IMR-90 (cell line): ENCODE measurements at regions not wholly inside any gene's neighbourhood (a gene's known extent, or its start where the extent isn't known, plus 50 kb on each side); places are given as distances from the start of the nearest gene placed in this dataset.

Experiments used
- ATAC-seq: fragments of 200-7000 bp; cut with Tn5 transposase; 2 replicates; pipeline ENCODE4 v1.9.1; 2020; ENCODE audit warnings: low read depth, mild to moderate bottlenecking, moderate library complexity
- BruUV-seq: library from RNA; stranded (reverse); fragments of 400-500 nt; replicated peaks from 2 replicates; lab custom pipeline; 2021; lab: Mats Ljungman, UMichigan
- CTCF ChIA-PET: fragments of 300-600 bp; formaldehyde crosslinking; extraction: SDS; loops from one replicate; lab custom pipeline; 2021; ENCODE audit warnings: antibody characterized with exemption; lab: Yijun Ruan, JAX
- POLR2A ChIA-PET: fragments of 300-600 bp; sonication (Branson Sonifier 250); formaldehyde crosslinking; loops from one replicate; lab custom pipeline; 2022; ENCODE audit warnings: antibody characterized with exemption; ENCODE audit not compliant: unreplicated experiment; lab: Charles Lee
- DNase-seq: peaks from one replicate; pipeline ENCODE4 v3.0.0; 2013
- H2AFZ ChIP-seq: replicated peaks from 2 replicates; pipeline ENCODE3; 2013; ENCODE audit warnings: low read length, mild to moderate bottlenecking; ENCODE audit not compliant: poor library complexity
- H2AK5ac ChIP-seq: 2 replicates; pipeline ENCODE4 v1.6.1; 2013; ENCODE audit warnings: low read depth, low read length, inconsistent platforms
- H2AK9ac ChIP-seq: replicated peaks from 2 replicates; pipeline ENCODE3; 2013; ENCODE audit warnings: mild to moderate bottlenecking, low read depth, low read length, moderate library complexity; ENCODE audit not compliant: poor library complexity
- H2BK120ac ChIP-seq: 2 replicates; pipeline ENCODE4 v1.6.1; 2013; ENCODE audit warnings: low read depth, low read length, inconsistent platforms
- H2BK15ac ChIP-seq: 3 replicates; pipeline ENCODE4 v1.6.1; 2013; ENCODE audit warnings: low read depth, low read length, inconsistent platforms
- H2BK20ac ChIP-seq: 2 replicates; pipeline ENCODE4 v1.6.1; 2013; ENCODE audit warnings: low read depth, mild to moderate bottlenecking, inconsistent platforms, low read length, moderate library complexity
- H2BK5ac ChIP-seq: 2 replicates; pipeline ENCODE4 v1.6.1; 2013; ENCODE audit warnings: mild to moderate bottlenecking, low read depth, low read length, inconsistent platforms; ENCODE audit not compliant: poor library complexity, severe bottlenecking
- H3K14ac ChIP-seq: replicated peaks from 2 replicates; pipeline ENCODE4 v1.6.1; 2013; ENCODE audit warnings: low read depth, low read length, inconsistent platforms
- H3K18ac ChIP-seq: 2 replicates; pipeline ENCODE4 v1.6.1; 2013; ENCODE audit warnings: low read depth, low read length, control low read depth
- H3K23ac ChIP-seq: 2 replicates; pipeline ENCODE4 v1.6.1; 2013; ENCODE audit warnings: low read depth, low read length, inconsistent platforms
- H3K27ac ChIP-seq: 2 replicates; pipeline ENCODE4 v1.5.1; 2013; ENCODE audit warnings: mild to moderate bottlenecking, control low read depth, low read length; ENCODE audit not compliant: insufficient read depth
- H3K27me3 ChIP-seq: 2 replicates; pipeline ENCODE4 v1.6.1; 2013; ENCODE audit warnings: low read length; ENCODE audit not compliant: control insufficient read depth, insufficient read depth
- H3K36me3 ChIP-seq: 2 replicates; pipeline ENCODE4 v1.6.1; 2013; ENCODE audit warnings: low read length, mixed read lengths; ENCODE audit not compliant: control insufficient read depth, insufficient read depth
- H3K4ac ChIP-seq: 2 replicates; pipeline ENCODE4 v1.6.1; 2013; ENCODE audit warnings: low read depth, low read length, inconsistent platforms
- H3K4me1 ChIP-seq: 2 replicates; pipeline ENCODE4 v1.6.1; 2013; ENCODE audit warnings: low read length, mixed read lengths; ENCODE audit not compliant: control insufficient read depth, insufficient read depth
- H3K4me2 ChIP-seq: 2 replicates; pipeline ENCODE4 v1.6.1; 2013; ENCODE audit warnings: low read depth, mild to moderate bottlenecking, control low read depth, low read length, moderate library complexity
- H3K4me3 ChIP-seq: 2 replicates; pipeline ENCODE4 v1.5.1; 2013; ENCODE audit warnings: low read depth, mild to moderate bottlenecking, control low read depth, low read length, moderate library complexity; ENCODE audit not compliant: insufficient read depth
- H3K56ac ChIP-seq: 2 replicates; pipeline ENCODE4 v1.6.1; 2013; ENCODE audit warnings: low read length, inconsistent platforms; ENCODE audit not compliant: insufficient read depth; ENCODE audit errors: extremely low read depth
- H3K79me1 ChIP-seq, 2 experiments: 2 replicates each; pipeline ENCODE4 v1.6.1; 2013; ENCODE audit warnings: low read length in 2 of 2, inconsistent platforms in 1 of 2, low read depth in 1 of 2
- H3K9ac ChIP-seq: 2 replicates; pipeline ENCODE4 v1.6.1; 2013; ENCODE audit warnings: low read depth, low read length, control low read depth
- H3K9me1 ChIP-seq: 2 replicates; pipeline ENCODE4 v1.6.1; 2013; ENCODE audit warnings: low read length, inconsistent platforms; ENCODE audit not compliant: insufficient read depth
- H3K9me3 ChIP-seq: 2 replicates; pipeline ENCODE4 v1.6.1; 2013; ENCODE audit warnings: low read length; ENCODE audit not compliant: control insufficient read depth, insufficient read depth
- H4K20me1 ChIP-seq: 2 replicates; pipeline ENCODE4 v1.6.1; 2013; ENCODE audit warnings: low read length, inconsistent platforms; ENCODE audit not compliant: insufficient read depth
- H4K5ac ChIP-seq: 2 replicates; pipeline ENCODE4 v1.6.1; 2013; ENCODE audit warnings: mild to moderate bottlenecking, low read depth, low read length, control low read depth
- H4K8ac ChIP-seq, 2 experiments: 2 replicates each; pipeline ENCODE4 v1.6.1; 2013; ENCODE audit warnings: low read depth in 2 of 2, low read length in 2 of 2, control low read depth in 1 of 2, inconsistent platforms in 1 of 2
- H4K91ac ChIP-seq: 2 replicates; pipeline ENCODE4 v1.6.1; 2013; ENCODE audit warnings: low read depth, low read length, inconsistent platforms; ENCODE audit not compliant: insufficient read depth
- CEBPB ChIP-seq: IDR thresholded peaks from 2 replicates; pipeline ENCODE4 v1.6.1; 2012; ENCODE audit warnings: low read depth, low read length, improper control_type of control experiment
- CHD1 ChIP-seq: IDR thresholded peaks from 2 replicates; pipeline ENCODE4 v1.6.1; 2012; ENCODE audit warnings: low read depth, low read length, improper control_type of control experiment
- FOS ChIP-seq: fragments of 150-350 bp; IDR thresholded peaks from 2 replicates; pipeline ENCODE4 v1.6.1; 2016; ENCODE audit warnings: low read depth, low read length
- MAZ ChIP-seq: IDR thresholded peaks from 2 replicates; pipeline ENCODE4 v1.6.1; 2012; ENCODE audit warnings: low read depth, mild to moderate bottlenecking, low read length, improper control_type of control experiment, moderate library complexity, borderline replicate concordance
- MXI1 ChIP-seq: IDR thresholded peaks from 2 replicates; pipeline ENCODE4 v1.6.1; 2012; ENCODE audit warnings: low read depth, mild to moderate bottlenecking, low read length, moderate library complexity, borderline replicate concordance
- NFE2L2 ChIP-seq: fragments of 150-350 bp; IDR thresholded peaks from 2 replicates; pipeline ENCODE4 v1.6.1; 2016; ENCODE audit warnings: low read depth, mild to moderate bottlenecking, low read length
- POLR2A ChIP-seq: IDR thresholded peaks from 2 replicates; pipeline ENCODE4 v1.6.1; 2012; ENCODE audit warnings: mild to moderate bottlenecking, low read depth, low read length
- RCOR1 ChIP-seq: IDR thresholded peaks from 2 replicates; pipeline ENCODE4 v1.6.1; 2012; ENCODE audit warnings: mild to moderate bottlenecking, low read length, improper control_type of control experiment; ENCODE audit not compliant: insufficient replicate concordance
- RFX5 ChIP-seq: IDR thresholded peaks from 2 replicates; pipeline ENCODE4 v1.8.0; 2012; ENCODE audit warnings: low read depth, mild to moderate bottlenecking, low read length, moderate library complexity
- SMC3 ChIP-seq: fragments of 150-350 bp; IDR thresholded peaks from 2 replicates; pipeline ENCODE4 v1.6.1; 2016; ENCODE audit warnings: low read depth, mild to moderate bottlenecking, antibody characterized with exemption, low read length, moderate library complexity
- WGBS, 2 experiments: methylation state at CpG; one replicate each; pipeline versions ENCODE4 v1.1.5 to v1.1.7; 2013; ENCODE audit warnings: missing lambda C conversion rate in 2 of 2; ENCODE audit not compliant: insufficient read length in 1 of 2; ENCODE audit errors: extremely low coverage in 2 of 2; 5-methylcytosine and 5-hydroxymethylcytosine counted together
- dilution Hi-C: fragments of 300-500 bp; cut with HindIII; formaldehyde crosslinking; loops from one replicate; pipeline ENCODE4 v1.14.3; 2018; ENCODE audit warnings: low sequenced_read_pairs; ENCODE audit not compliant: unreplicated experiment
- in situ Hi-C: fragments of 300-500 bp; cut with MboI; formaldehyde crosslinking; loops from 3 replicates; pipeline ENCODE4 v1.14.3; 2019; ENCODE audit warnings: low sequenced_read_pairs, inconsistent platforms, mixed read lengths
- intact Hi-C: fragments of 100-400 bp; cut with micrococcal nuclease; formaldehyde crosslinking; loops from 2 replicates; pipeline ENCODE4 v1.10.0; 2022
- TF ChIP-seq, protein P1 (sequence below): fragments of 150-350 bp; IDR thresholded peaks from 2 replicates; pipeline ENCODE4 v1.6.1; 2016; ENCODE audit warnings: low read depth, mild to moderate bottlenecking, low read length, moderate library complexity, borderline replicate concordance
- TF ChIP-seq, protein P2 (sequence below): fragments of 150-350 bp; IDR thresholded peaks from 2 replicates; pipeline ENCODE4 v1.6.1; 2017; ENCODE audit warnings: mild to moderate bottlenecking, antibody characterized with exemption, low read length, low read depth

DNA sequence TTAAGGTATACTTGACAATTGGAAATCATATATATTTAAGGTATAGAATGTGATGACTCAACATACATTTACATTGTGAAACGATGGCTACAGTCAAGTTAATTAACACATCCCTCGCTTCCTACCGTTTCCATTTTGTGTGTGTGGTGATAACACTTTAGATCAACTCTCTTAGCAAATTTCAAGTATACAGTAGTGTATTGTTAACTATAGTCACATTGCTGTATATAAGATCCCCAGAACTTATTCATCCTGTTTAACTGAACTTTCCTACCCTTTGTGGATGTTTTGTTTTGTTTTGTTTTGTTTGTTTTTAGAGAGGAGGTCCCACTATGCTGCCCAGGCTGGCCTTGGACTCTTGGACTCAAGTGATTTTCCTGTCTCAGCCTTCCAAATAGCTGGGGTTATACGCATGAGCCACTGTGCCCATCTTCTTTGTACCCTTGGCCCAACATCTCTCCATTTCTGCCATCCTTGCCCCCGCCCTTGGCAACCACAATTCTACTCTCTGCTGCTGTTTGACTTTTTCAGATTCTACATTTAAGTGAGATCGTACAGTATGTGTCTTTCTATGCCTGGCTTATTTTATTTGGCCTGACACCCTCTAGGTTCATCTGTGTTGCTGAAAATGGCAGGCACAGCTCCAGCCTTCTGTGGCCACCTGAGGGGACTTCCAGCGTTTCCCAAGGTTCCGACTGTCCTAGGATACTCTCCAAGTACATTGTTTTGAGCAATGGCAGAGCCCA is 90.5 kb upstream of the SNX9 start:
- H2BK20ac ChIP-seq = no peak overlapping the region
- H4K91ac ChIP-seq = no peak overlapping the region
- ChIA-PET CTCF (no interaction called here), POLR2A (no interaction called here)
- H3K4me1 ChIP-seq = no peaks in the 10 kb centered on the region
- H4K20me1 ChIP-seq = no peaks in the 10 kb centered on the region
- peaks cover 10% of the 10 kb centered on the region for H3K27me3 ChIP-seq
- WGBS, 2 experiments = 75% methylated on average over 3 of the region's 8 CpGs; no CpG with 5 or more reads in 1 of the 2 experiments
- H2BK5ac ChIP-seq = no peak overlapping the region
- H3K4me3 ChIP-seq = no peak overlapping the region
- no peaks in the 10 kb centered on the region for H3K9me3 ChIP-seq
- in situ Hi-C loops = no loop called here
- DNase-seq = no peak
- H4K5ac ChIP-seq = no peak overlapping the region
- no peak overlapping the region for H3K27ac ChIP-seq
- no peak for TF ChIP-seq SMC3
- TF ChIP-seq, protein P1, sequence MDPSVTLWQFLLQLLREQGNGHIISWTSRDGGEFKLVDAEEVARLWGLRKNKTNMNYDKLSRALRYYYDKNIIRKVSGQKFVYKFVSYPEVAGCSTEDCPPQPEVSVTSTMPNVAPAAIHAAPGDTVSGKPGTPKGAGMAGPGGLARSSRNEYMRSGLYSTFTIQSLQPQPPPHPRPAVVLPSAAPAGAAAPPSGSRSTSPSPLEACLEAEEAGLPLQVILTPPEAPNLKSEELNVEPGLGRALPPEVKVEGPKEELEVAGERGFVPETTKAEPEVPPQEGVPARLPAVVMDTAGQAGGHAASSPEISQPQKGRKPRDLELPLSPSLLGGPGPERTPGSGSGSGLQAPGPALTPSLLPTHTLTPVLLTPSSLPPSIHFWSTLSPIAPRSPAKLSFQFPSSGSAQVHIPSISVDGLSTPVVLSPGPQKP = no peak
- TF ChIP-seq MAZ = no peak
- no peak for TF ChIP-seq NFE2L2
- no peak for TF ChIP-seq RFX5
- no peak for TF ChIP-seq CEBPB
- no peak for TF ChIP-seq CHD1
- no peak for TF ChIP-seq MXI1
- TF ChIP-seq POLR2A = no peak
- no peak for TF ChIP-seq FOS
- TF ChIP-seq, protein P2, sequence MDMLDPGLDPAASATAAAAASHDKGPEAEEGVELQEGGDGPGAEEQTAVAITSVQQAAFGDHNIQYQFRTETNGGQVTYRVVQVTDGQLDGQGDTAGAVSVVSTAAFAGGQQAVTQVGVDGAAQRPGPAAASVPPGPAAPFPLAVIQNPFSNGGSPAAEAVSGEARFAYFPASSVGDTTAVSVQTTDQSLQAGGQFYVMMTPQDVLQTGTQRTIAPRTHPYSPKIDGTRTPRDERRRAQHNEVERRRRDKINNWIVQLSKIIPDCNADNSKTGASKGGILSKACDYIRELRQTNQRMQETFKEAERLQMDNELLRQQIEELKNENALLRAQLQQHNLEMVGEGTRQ = no peak
- TF ChIP-seq RCOR1 = no peak
- no peak for ATAC-seq
- intact Hi-C loops = no loop called here
- H3K9me1 ChIP-seq = no peaks in the 10 kb centered on the region
- no peak overlapping the region for H2AK9ac ChIP-seq
- H3K9ac ChIP-seq = no peak overlapping the region
- dilution Hi-C loops = no loop called here
- no peak overlapping the region for H2AK5ac ChIP-seq
- no peak overlapping the region for H2BK120ac ChIP-seq
- H3K23ac ChIP-seq = no peak overlapping the region
- H3K56ac ChIP-seq = no peak overlapping the region
- no peak overlapping the region for H3K4ac ChIP-seq
- no peak overlapping the region for H2BK15ac ChIP-seq
- H3K4me2 ChIP-seq = no peak overlapping the region
- no TSS peak for BruUV-seq
- H4K8ac ChIP-seq = no peak overlapping the region
- no peaks in the 10 kb centered on the region for H3K36me3 ChIP-seq
- H3K18ac ChIP-seq = no peak overlapping the region
- H3K14ac ChIP-seq = no peak overlapping the region
- no peak overlapping the region for H2AFZ ChIP-seq
- no peaks in the 10 kb centered on the region for H3K79me1 ChIP-seq
